Neural progenitor cell (in vitro differentiated cells): ENCODE measurements at regions not wholly inside any gene's neighbourhood (a gene's known extent, or its start where the extent isn't known, plus 50 kb on each side); places are given as distances from the start of the nearest gene placed in this dataset.

ENCODE experiments used
- DNase-seq: peaks from one replicate; pipeline ENCODE4 v3.0.0-alpha.2; 2016; ENCODE audit warnings: low spot score
- H2AFZ ChIP-seq: fragments of 200-600 bp; sonication (generic); replicated peaks from 2 replicates; pipeline ENCODE4 v1.6.1; 2016; ENCODE audit warnings: antibody characterized with exemption
- H3F3A ChIP-seq: fragments of 200-600 bp; sonication (generic); 2 replicates; pipeline ENCODE4 v1.6.1; 2016; ENCODE audit warnings: antibody characterized with exemption, low read depth
- H3K27ac ChIP-seq: fragments of 200-600 bp; sonication (generic); 2 replicates; pipeline ENCODE4 v1.5.1; 2016; ENCODE audit warnings: mild to moderate bottlenecking
- H3K27me3 ChIP-seq: fragments of 200-600 bp; sonication (generic); 2 replicates; pipeline ENCODE4 v1.6.1; 2016; ENCODE audit warnings: mild to moderate bottlenecking, moderate library complexity
- H3K36me3 ChIP-seq: fragments of 200-600 bp; sonication (generic); 2 replicates; pipeline ENCODE4 v1.5.1; 2016
- H3K4me1 ChIP-seq: fragments of 200-600 bp; sonication (generic); 2 replicates; pipeline ENCODE4 v1.6.1; 2016; ENCODE audit warnings: mixed run types
- H3K4me2 ChIP-seq: fragments of 200-600 bp; sonication (generic); 2 replicates; pipeline ENCODE4 v1.6.1; 2016
- H3K4me3 ChIP-seq: fragments of 200-600 bp; sonication (generic); 2 replicates; pipeline ENCODE4 v1.5.1; 2016
- H3K79me2 ChIP-seq: fragments of 200-600 bp; sonication (generic); 2 replicates; pipeline ENCODE4 v1.6.1; 2016; ENCODE audit warnings: low read depth
- H3K9ac ChIP-seq: fragments of 200-600 bp; sonication (generic); 2 replicates; pipeline ENCODE4 v1.6.1; 2016
- H3K9me3 ChIP-seq: fragments of 200-600 bp; sonication (generic); 2 replicates; pipeline ENCODE4 v1.5.1; 2016; ENCODE audit warnings: low read depth
- H4K20me1 ChIP-seq: fragments of 200-600 bp; sonication (generic); 2 replicates; pipeline ENCODE4 v1.6.1; 2016; ENCODE audit warnings: low read depth
- H3K27ac Mint-ChIP-seq: 3 replicates; pipeline ENCODE4 v1.8.0; 2021; ENCODE audit warnings: mixed read lengths
- H3K27me3 Mint-ChIP-seq: 2 replicates; pipeline ENCODE4 v1.8.0; 2022; ENCODE audit warnings: low read depth, mild to moderate bottlenecking, inconsistent platforms, moderate library complexity, mixed read lengths; ENCODE audit not compliant: insufficient read depth
- H3K36me3 Mint-ChIP-seq: 3 replicates; pipeline ENCODE4 v1.8.0; 2021; ENCODE audit warnings: mixed read lengths
- H3K4me1 Mint-ChIP-seq: 3 replicates; pipeline ENCODE4 v1.8.0; 2021; ENCODE audit warnings: mixed read lengths
- H3K4me3 Mint-ChIP-seq: 3 replicates; pipeline ENCODE4 v1.8.0; 2021; ENCODE audit warnings: mild to moderate bottlenecking, moderate library complexity, mixed read lengths
- H3K9me3 Mint-ChIP-seq: 3 replicates; pipeline ENCODE4 v1.8.0; 2020; ENCODE audit warnings: mixed read lengths
- EZH2 ChIP-seq: fragments of 200-600 bp; sonication (generic); IDR thresholded peaks from 2 replicates; pipeline ENCODE4 v1.6.1; 2017; ENCODE audit warnings: antibody characterized with exemption, mild to moderate bottlenecking, moderate library complexity
- EZH2phosphoT487 ChIP-seq: fragments of 200-600 bp; sonication (generic); IDR thresholded peaks from 2 replicates; pipeline ENCODE4 v1.6.1; 2017; ENCODE audit warnings: antibody characterized with exemption
- TF ChIP-seq, protein P1 (sequence below): fragments of 200-600 bp; sonication (generic); IDR thresholded peaks from 2 replicates; pipeline ENCODE4 v1.5.1; 2017; ENCODE audit warnings: antibody characterized with exemption, mild to moderate bottlenecking

- Mint-ChIP-seq H3K36me3 (no peaks in the 10 kb centered on the region), H3K4me1 (peaks cover 15% of the 10 kb centered on the region), H3K27ac (no peak overlapping the region), H3K27me3 (no peaks in the 10 kb centered on the region), H3K9me3 (no peaks in the 10 kb centered on the region), H3K4me3 (no peak overlapping the region)
- H3K79me2 ChIP-seq: no peaks in the 10 kb centered on the region
- H3K9me3 ChIP-seq: no peaks in the 10 kb centered on the region
- H3K27ac ChIP-seq: peak overlapping the region; percentile 15
- no peak for TF ChIP-seq EZH2phosphoT487
- TF ChIP-seq EZH2: no peak
- TF ChIP-seq, protein P1, sequence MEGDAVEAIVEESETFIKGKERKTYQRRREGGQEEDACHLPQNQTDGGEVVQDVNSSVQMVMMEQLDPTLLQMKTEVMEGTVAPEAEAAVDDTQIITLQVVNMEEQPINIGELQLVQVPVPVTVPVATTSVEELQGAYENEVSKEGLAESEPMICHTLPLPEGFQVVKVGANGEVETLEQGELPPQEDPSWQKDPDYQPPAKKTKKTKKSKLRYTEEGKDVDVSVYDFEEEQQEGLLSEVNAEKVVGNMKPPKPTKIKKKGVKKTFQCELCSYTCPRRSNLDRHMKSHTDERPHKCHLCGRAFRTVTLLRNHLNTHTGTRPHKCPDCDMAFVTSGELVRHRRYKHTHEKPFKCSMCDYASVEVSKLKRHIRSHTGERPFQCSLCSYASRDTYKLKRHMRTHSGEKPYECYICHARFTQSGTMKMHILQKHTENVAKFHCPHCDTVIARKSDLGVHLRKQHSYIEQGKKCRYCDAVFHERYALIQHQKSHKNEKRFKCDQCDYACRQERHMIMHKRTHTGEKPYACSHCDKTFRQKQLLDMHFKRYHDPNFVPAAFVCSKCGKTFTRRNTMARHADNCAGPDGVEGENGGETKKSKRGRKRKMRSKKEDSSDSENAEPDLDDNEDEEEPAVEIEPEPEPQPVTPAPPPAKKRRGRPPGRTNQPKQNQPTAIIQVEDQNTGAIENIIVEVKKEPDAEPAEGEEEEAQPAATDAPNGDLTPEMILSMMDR: no peak
- H4K20me1 ChIP-seq: no peaks in the 10 kb centered on the region
- no peaks in the 10 kb centered on the region for H3K36me3 ChIP-seq
- no peak overlapping the region for H2AFZ ChIP-seq
- peaks cover 38% of the 10 kb centered on the region for H3K4me1 ChIP-seq
- peaks cover 30% of the 10 kb centered on the region for H3F3A ChIP-seq
- no peaks in the 10 kb centered on the region for H3K27me3 ChIP-seq
- H3K4me3 ChIP-seq: no peak overlapping the region
- peak; percentile 62 for DNase-seq
- H3K4me2 ChIP-seq: peak overlapping the region; percentile 47
- H3K9ac ChIP-seq: no peak overlapping the region
Measured at GRCh38 chr4:15162046-15162445, 159.8 kb downstream of the CPEB2 start.

GRCh38 chr4:15162465-15163283, 160.4 kb downstream of the CPEB2 start:
- Histone ChIP-seq H3K4me3 (no peak overlapping the region), H2AFZ (no peak overlapping the region), H4K20me1 (no peaks in the 10 kb centered on the region), H3K27me3 (no peaks in the 10 kb centered on the region), H3K9me3 (no peaks in the 10 kb centered on the region), H3K4me2 (peak overlapping the region; percentile 47), H3K9ac (no peak overlapping the region), H3K36me3 (no peaks in the 10 kb centered on the region), H3F3A (peaks cover 30% of the 10 kb centered on the region), H3K4me1 (peaks cover 38% of the 10 kb centered on the region), H3K27ac (peak overlapping the region; percentile 15), H3K79me2 (no peaks in the 10 kb centered on the region)
- Mint-ChIP-seq H3K27ac (peak overlapping the region; percentile 61), H3K4me3 (no peak overlapping the region), H3K27me3 (no peaks in the 10 kb centered on the region), H3K4me1 (peaks cover 15% of the 10 kb centered on the region), H3K9me3 (no peaks in the 10 kb centered on the region), H3K36me3 (no peaks in the 10 kb centered on the region)
- TF ChIP-seq EZH2phosphoT487: no peak
- TF ChIP-seq, protein P1: peak; percentile 28
- no peak for DNase-seq

DNA sequence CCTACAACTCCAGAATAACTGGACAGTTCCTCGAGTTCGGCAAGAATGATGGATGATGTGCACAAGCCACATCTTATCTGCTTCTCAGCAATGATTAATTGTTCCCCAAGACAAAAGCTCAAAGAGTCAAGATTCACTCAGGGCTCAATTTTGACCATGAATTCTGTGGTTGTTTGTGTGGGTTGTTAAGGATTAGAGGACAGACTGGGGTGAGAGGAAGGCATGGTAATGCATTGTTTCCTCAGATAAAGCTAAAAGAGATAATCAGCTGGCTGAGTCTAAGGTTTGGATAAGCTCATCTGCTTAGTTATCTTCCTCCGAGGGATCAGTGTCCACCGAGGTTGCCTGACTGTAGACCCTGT, 161.0 kb downstream of the CPEB2 start:
- Histone ChIP-seq H3K27me3 (no peaks in the 10 kb centered on the region), H3K4me2 (no peak overlapping the region), H3K79me2 (no peaks in the 10 kb centered on the region), H3K27ac (no peak overlapping the region), H3K9ac (no peak overlapping the region), H3F3A (peaks cover 27% of the 10 kb centered on the region), H3K9me3 (no peaks in the 10 kb centered on the region), H4K20me1 (no peaks in the 10 kb centered on the region), H3K4me3 (no peak overlapping the region), H2AFZ (no peak overlapping the region), H3K4me1 (peaks cover 37% of the 10 kb centered on the region), H3K36me3 (no peaks in the 10 kb centered on the region)
- H3K27ac Mint-ChIP-seq: no peak overlapping the region
- no peak for DNase-seq
- peaks cover 15% of the 10 kb centered on the region for H3K4me1 Mint-ChIP-seq
- no peaks in the 10 kb centered on the region for H3K27me3 Mint-ChIP-seq
- H3K4me3 Mint-ChIP-seq: no peak overlapping the region
- no peaks in the 10 kb centered on the region for H3K9me3 Mint-ChIP-seq
- TF ChIP-seq, protein P1: no peak
- no peak for TF ChIP-seq EZH2
- no peak for TF ChIP-seq EZH2phosphoT487
- no peaks in the 10 kb centered on the region for H3K36me3 Mint-ChIP-seq
